LoVo (cell line): ENCODE measurements at regions not wholly inside any gene's neighbourhood (a gene's known extent, or its start where the extent isn't known, plus 50 kb on each side); places are given as distances from the start of the nearest gene placed in this dataset.
"Not testable (repeated sequence)": the region's sequence is repeated elsewhere in the genome, so short reads cannot be mapped to it uniquely, and the experiment has no call there.

Experiments used
- DNase-seq: peaks from one replicate; pipeline ENCODE4 v3.0.0-alpha.2; 2016; ENCODE audit warnings: low spot score

GRCh38 chr5:99438619-99439018 lies 509.8 kb upstream of the CHD1 start:
- no peak for DNase-seq

- DNase-seq, result no peak
These were observed 509.2 kb upstream of the CHD1 start for GRCh38 chr5:99437986-99438385.

GRCh38 chr5:99423396-99423795 lies 494.6 kb upstream of the CHD1 start:
- DNase-seq, result not testable (repeated sequence)

GRCh38 chr5:99418640-99419039 lies 489.8 kb upstream of the CHD1 start:
- DNase-seq, result not testable (repeated sequence)

- not testable (repeated sequence) for DNase-seq
These were observed 481.6 kb upstream of the CHD1 start for GRCh38 chr5:99410386-99410785.

- DNase-seq, result not testable (repeated sequence)
These were observed 476.0 kb upstream of the CHD1 start for GRCh38 chr5:99404764-99405302.

- DNase-seq, result peak; percentile 7
These were observed 471.8 kb upstream of the CHD1 start for GRCh38 chr5:99400571-99400970.

- DNase-seq, result no peak
These were observed 470.2 kb upstream of the CHD1 start for GRCh38 chr5:99398976-99399375.

GRCh38 chr5:99386406-99387077 lies 457.7 kb upstream of the CHD1 start:
- DNase-seq, result no peak

GRCh38 chr5:99379187-99379586 lies 450.4 kb upstream of the CHD1 start:
- DNase-seq, result no peak

GRCh38 chr5:99378443-99378842 lies 449.6 kb upstream of the CHD1 start:
- no peak for DNase-seq

- DNase-seq, result no peak
These were observed 441.2 kb upstream of the CHD1 start for GRCh38 chr5:99369797-99370593.

- DNase-seq, result no peak
These were observed 439.9 kb upstream of the CHD1 start for GRCh38 chr5:99368726-99369125.

GRCh38 chr5:99355881-99356280 lies 427.1 kb upstream of the CHD1 start:
- no peak for DNase-seq

- no peak for DNase-seq
These were observed 421.0 kb upstream of the CHD1 start for GRCh38 chr5:99349787-99350186.

- no peak for DNase-seq
These were observed 419.8 kb upstream of the CHD1 start for GRCh38 chr5:99348597-99348996.

GRCh38 chr5:99339758-99340157 lies 411.0 kb upstream of the CHD1 start:
- not testable (repeated sequence) for DNase-seq

GRCh38 chr5:99334936-99335335 lies 406.1 kb upstream of the CHD1 start:
- DNase-seq, result no peak

- no peak for DNase-seq
These were observed 402.3 kb upstream of the CHD1 start for GRCh38 chr5:99331061-99331460.

GRCh38 chr5:99320436-99320835 lies 391.6 kb upstream of the CHD1 start:
- DNase-seq, result peak; percentile 19

- DNase-seq, result no peak
These were observed 388.3 kb upstream of the CHD1 start for GRCh38 chr5:99317136-99317535.

- no peak for DNase-seq
These were observed 387.7 kb upstream of the CHD1 start for GRCh38 chr5:99316484-99316883.
